GM21360 (cell line): ENCODE measurements at regions not wholly inside any gene's neighbourhood (a gene's known extent, or its start where the extent isn't known, plus 50 kb on each side); places are given as distances from the start of the nearest gene placed in this dataset.

ENCODE experiments used
- ATAC-seq: cut with Tn5 transposase; IDR thresholded peaks from one replicate; pipeline ENCODE4 v1.9.1; 2021; ENCODE audit warnings: mild to moderate bottlenecking, moderate library complexity; ENCODE audit not compliant: unreplicated experiment

- ATAC-seq, result no peak
Measured at GRCh38 chr3:84023842-84024241, 934.9 kb upstream of the CADM2 start.

DNA sequence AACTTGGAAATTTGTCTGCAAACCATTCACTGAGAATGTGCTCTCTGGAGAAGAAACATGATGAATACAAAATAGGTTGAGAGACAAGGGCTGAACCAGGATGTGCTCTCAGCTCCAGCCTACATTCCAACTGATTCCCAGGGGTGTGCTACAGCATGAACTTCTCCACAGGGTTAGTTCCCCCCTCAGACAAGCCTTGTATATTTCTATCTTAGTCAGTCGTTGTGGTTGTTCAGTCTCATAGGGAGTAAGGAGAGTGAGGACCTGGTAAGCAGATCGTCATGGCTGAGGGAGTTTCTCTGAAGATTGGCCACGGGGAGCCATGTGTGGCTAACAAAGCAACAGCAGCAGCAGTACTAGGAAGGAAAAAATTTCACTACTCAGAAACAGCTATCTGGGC lies 919.7 kb upstream of the CADM2 start:
- no peak for ATAC-seq

GRCh38 chr3:84042399-84043106 lies 916.2 kb upstream of the CADM2 start:
- no peak for ATAC-seq

DNA sequence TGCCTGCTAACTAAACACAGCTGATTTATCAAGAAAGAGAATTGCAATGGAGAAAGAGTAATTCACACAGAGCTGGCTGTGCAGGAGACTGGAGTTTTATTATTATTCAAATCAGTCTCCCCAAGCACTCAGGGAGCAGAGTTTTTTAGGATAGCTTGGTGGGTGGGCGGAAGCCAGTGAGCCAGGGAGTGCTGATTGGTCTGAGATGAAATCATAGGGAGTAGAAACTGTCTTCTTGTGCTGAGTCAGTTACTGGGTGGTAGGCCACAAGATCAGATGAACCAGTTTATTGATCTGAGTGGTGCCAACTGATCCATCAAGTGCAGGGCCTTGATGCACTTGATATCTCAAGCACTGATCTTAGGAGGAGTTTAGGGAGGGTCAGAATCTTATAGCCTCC lies 891.9 kb upstream of the CADM2 start:
- no peak for ATAC-seq

GRCh38 chr3:84073664-84074063 lies 885.1 kb upstream of the CADM2 start:
- ATAC-seq, result no peak

GRCh38 chr3:84074767-84075166 lies 884.0 kb upstream of the CADM2 start:
- ATAC-seq, result no peak

DNA sequence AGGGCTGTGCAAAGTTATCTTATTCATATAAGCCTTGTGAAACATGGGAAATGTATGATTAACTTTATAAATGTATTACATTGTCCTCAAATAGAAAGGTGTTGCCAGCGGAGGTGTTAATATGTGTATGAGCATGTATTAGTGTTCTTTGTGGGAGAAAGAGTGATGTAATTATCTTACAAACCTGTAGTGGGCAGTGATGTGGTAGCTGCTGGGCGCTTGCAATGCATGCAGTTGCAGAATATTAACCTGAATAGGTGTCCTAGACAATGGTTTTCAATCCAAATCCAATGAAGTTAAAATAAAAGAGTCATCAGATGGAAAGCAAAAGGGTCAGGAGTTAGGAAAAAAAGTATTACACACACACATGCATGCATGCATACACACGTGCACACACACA lies 881.3 kb upstream of the CADM2 start:
- no peak for ATAC-seq

GRCh38 chr3:84082726-84083125 lies 876.1 kb upstream of the CADM2 start:
- ATAC-seq, result no peak

DNA sequence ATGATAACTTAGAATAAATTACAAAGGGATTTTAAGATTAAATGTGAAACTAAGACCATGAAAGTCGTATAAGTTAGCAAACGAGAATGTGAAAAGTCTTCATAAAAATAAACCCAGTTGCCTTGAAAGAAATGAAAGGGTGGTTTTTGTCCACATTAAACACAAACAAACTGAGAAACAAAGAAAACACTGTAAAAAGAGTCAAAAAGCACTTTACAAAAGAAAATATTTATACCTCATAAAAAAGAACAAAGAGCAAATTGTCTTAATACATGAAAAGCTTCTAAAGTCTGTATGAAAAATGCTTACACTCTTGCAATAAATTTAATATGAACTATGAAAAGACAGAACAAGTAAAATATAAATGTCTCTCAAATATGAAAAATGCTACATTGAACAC lies 865.9 kb upstream of the CADM2 start:
- ATAC-seq, result no peak

DNA sequence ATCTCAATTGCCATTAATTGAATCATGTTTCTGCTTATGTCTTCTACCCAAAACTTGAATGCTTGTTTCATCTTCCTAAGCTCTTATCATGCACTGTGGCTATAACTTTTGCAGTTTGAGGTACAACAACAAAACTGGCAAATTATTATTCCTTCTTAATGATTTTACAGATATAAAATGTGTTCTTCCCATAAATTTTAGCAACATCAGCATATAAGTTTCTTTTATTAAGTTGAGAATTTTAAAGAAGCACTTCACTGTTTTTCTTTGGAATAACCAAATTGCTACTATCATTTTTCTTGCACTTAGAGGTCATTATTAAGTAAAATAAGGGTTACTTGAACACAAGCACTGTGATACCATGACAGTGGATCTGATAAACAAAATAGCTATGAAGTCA lies 862.6 kb upstream of the CADM2 start:
- ATAC-seq, result no peak

- ATAC-seq, result no peak
Measured at GRCh38 chr3:84100861-84101260, 857.9 kb upstream of the CADM2 start.

GRCh38 chr3:84108442-84108971 lies 850.3 kb upstream of the CADM2 start:
- ATAC-seq, result no peak

DNA sequence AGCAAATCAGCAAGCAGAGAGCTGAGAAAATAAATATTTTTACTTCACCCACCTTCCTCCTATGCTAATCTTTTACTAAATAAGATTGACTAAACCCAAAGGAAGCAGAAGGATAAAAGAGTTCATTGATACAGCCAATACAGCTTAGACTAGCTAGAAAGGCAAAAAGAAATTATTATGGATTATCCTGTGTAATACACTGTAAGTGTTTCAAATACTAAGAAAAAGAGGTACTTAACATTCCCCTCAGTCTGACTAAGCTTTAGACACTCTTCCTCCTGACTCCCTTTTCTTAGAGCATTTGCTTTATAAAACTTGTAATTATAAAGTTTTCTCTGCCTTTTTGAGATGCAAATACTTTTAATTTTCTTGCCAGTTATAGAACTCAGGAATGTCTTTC lies 848.9 kb upstream of the CADM2 start:
- ATAC-seq, result no peak

- ATAC-seq, result no peak
Measured at GRCh38 chr3:84110787-84111186, 848.0 kb upstream of the CADM2 start.

DNA sequence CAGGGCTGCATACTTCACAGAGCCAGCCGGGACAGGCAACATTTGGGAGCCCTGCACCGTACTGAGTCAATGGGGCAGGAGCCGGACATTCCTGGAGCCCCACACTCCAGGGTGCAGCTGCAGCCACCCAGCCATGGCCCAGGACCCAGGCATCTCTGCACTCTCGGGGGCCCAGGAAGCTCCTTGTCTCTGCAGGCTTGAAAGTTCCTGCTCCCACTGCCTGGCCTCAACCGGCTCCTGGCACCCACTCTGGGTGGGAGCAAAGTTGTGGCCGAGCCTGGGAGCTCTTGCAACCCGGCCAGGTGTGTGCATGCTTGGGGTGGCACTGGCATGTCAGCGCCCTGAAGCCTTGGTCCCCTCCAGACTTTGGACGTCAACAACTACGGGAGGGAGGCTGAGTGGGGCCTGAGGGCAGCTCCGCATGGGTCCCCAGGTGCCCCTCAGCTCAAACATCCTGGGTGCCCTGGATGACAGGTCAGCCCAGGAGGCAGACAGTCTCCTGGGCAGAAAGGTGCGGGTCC lies 833.5 kb upstream of the CADM2 start:
- no peak for ATAC-seq

- ATAC-seq, result no peak
Measured at GRCh38 chr3:84125760-84126159, 833.0 kb upstream of the CADM2 start.

- no peak for ATAC-seq
Measured at GRCh38 chr3:84126160-84126559, 832.6 kb upstream of the CADM2 start.

GRCh38 chr3:84128024-84128423 lies 830.8 kb upstream of the CADM2 start:
- ATAC-seq, result no peak

DNA sequence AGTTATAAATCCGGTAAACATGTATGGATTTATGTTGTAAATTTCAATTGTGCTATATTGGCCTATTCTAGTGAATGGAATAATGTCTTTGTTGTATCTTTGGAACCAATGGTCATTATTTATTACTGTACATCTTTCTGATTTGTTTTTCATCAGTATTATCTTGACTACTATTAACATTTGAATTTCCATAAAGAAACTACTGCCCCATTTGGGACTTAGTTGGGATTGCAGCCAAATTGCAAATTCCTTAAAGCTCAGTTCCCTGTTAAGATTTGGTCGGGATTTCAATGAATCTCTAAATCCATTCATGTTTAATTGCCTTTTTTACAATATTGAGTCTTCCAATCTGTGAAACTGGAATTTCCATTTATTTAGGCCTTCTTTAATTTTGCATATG lies 822.4 kb upstream of the CADM2 start:
- ATAC-seq, result no peak

DNA sequence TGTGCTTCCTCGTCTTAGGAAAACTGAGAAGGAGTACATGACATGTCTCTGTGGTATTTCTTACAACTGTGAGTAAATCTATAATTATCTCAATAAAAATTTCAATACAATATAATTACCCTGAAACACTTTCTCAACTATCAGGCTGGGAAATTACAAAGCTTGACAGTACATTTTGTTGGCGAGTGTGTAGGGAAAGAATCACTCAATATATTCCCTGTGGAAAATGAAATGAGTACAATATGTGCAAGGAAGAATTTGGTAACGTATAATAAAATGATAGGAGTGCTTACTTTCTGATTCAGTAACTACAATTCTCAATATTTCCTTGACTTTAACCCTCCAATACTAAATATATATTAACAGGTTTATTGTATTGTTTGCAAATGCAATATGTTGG lies 818.2 kb upstream of the CADM2 start:
- no peak for ATAC-seq

DNA sequence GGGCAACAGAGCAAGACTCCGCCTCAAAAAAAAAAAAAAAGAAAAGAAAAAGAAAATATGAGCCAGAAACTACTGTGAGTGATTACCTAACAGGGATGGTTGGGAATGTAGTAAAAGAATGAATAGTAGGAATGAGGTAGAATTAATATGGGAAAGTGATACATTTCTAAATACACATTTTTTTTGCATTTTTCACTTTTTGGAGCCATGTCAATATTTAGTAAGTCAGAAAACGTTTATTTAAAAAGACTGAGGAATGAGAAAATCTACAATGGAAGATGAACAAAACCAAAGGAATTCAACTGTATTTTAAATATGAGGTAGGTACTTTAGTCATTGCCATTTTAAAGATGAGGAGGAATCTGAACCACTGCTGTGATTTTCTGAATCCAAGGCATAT lies 817.2 kb upstream of the CADM2 start:
- no peak for ATAC-seq

- ATAC-seq, result no peak
Measured at GRCh38 chr3:84165328-84165727, 793.5 kb upstream of the CADM2 start.

- ATAC-seq, result no peak
Measured at GRCh38 chr3:84175449-84175848, 783.3 kb upstream of the CADM2 start.
